T-helper 17 cell (primary cell): ENCODE measurements at regions not wholly inside any gene's neighbourhood (a gene's known extent, or its start where the extent isn't known, plus 50 kb on each side); places are given as distances from the start of the nearest gene placed in this dataset.
"Not testable (repeated sequence)": the region's sequence is repeated elsewhere in the genome, so short reads cannot be mapped to it uniquely, and the experiment has no call there.

Experiments used
- ATAC-seq: fragments of 150-1000 bp; cut with Tn5 transposase; 2 replicates; pipeline ENCODE4 v1.10.0; 2021; ENCODE audit warnings: mild to moderate bottlenecking, moderate library complexity
- DNase-seq, 3 donors: peaks; one replicate each; pipeline versions ENCODE4 v3.0.0 to v3.0.0-alpha.2; 2020 to 2021
- H3K9me3 ChIP-seq: one replicate; pipeline ENCODE4 v1.7.0; 2013; ENCODE audit warnings: low read length, mild to moderate bottlenecking; ENCODE audit not compliant: control insufficient read depth, poor library complexity, severe bottlenecking
- H3K27ac Mint-ChIP-seq: one replicate; pipeline ENCODE4 v1.8.0; 2022; ENCODE audit warnings: mild to moderate bottlenecking, moderate library complexity, mixed read lengths
- H3K27me3 Mint-ChIP-seq: one replicate; pipeline ENCODE4 v1.8.0; 2022; ENCODE audit warnings: mixed read lengths
- H3K36me3 Mint-ChIP-seq: one replicate; pipeline ENCODE4 v1.8.0; 2022; ENCODE audit warnings: low read depth, mixed read lengths
- H3K4me1 Mint-ChIP-seq: one replicate; pipeline ENCODE4 v1.8.0; 2022; ENCODE audit warnings: mild to moderate bottlenecking, mixed read lengths
- H3K4me3 Mint-ChIP-seq: one replicate; pipeline ENCODE4 v1.8.0; 2022; ENCODE audit warnings: mild to moderate bottlenecking, moderate library complexity, mixed read lengths

GRCh38 chr4:86487738-86488348 lies 106.3 kb upstream of the PTPN13 start:
- no peaks in the 10 kb centered on the region for H3K9me3 ChIP-seq
- ATAC-seq (no peak), DNase-seq (no peak)
- Mint-ChIP-seq H3K36me3 (peaks cover 3% of the 10 kb centered on the region), H3K4me1 (peaks cover 2% of the 10 kb centered on the region), H3K4me3 (no peak overlapping the region), H3K27ac (no peak overlapping the region), H3K27me3 (no peaks in the 10 kb centered on the region)

- ATAC-seq, result no peak
These were observed 100.7 kb upstream of the PTPN13 start for GRCh38 chr4:86493460-86493859.

GRCh38 chr4:86496094-86497080 lies 97.7 kb upstream of the PTPN13 start:
- Mint-ChIP-seq H3K36me3 (no peaks in the 10 kb centered on the region), H3K27me3 (peaks cover 7% of the 10 kb centered on the region), H3K4me3 (no peak overlapping the region), H3K4me1 (peaks cover 5% of the 10 kb centered on the region), H3K27ac (no peak overlapping the region)
- DNase-seq (peak in 1 of 3 donors; percentile 9), ATAC-seq (peak; percentile 57)
- H3K9me3 ChIP-seq, result no peaks in the 10 kb centered on the region

More at GRCh38 chr4:86493460-86493859, 100.7 kb upstream of the PTPN13 start:
- DNase-seq, result no peak
- Mint-ChIP-seq H3K27ac (peak overlapping the region; percentile 60), H3K4me3 (no peak overlapping the region), H3K4me1 (peaks cover 5% of the 10 kb centered on the region), H3K36me3 (peaks cover 3% of the 10 kb centered on the region), H3K27me3 (no peaks in the 10 kb centered on the region)
- no peaks in the 10 kb centered on the region for H3K9me3 ChIP-seq

GRCh38 chr4:86497131-86497530 lies 97.0 kb upstream of the PTPN13 start:
- H3K27ac Mint-ChIP-seq, result no peak overlapping the region
- no peaks in the 10 kb centered on the region for H3K36me3 Mint-ChIP-seq
- peaks cover 7% of the 10 kb centered on the region for H3K27me3 Mint-ChIP-seq
- H3K4me3 Mint-ChIP-seq, result no peak overlapping the region
- ATAC-seq (no peak), DNase-seq (no peak)
- peaks cover 5% of the 10 kb centered on the region for H3K4me1 Mint-ChIP-seq
- no peaks in the 10 kb centered on the region for H3K9me3 ChIP-seq

- peaks cover 12% of the 10 kb centered on the region for H3K27me3 Mint-ChIP-seq
These were observed 95.9 kb upstream of the PTPN13 start for GRCh38 chr4:86497980-86498862.

GRCh38 chr4:86498863-86499166 lies 95.3 kb upstream of the PTPN13 start:
- H3K27ac Mint-ChIP-seq, result no peak overlapping the region
- H3K27me3 Mint-ChIP-seq, result peaks cover 16% of the 10 kb centered on the region
- H3K4me1 Mint-ChIP-seq, result peaks cover 3% of the 10 kb centered on the region
- H3K36me3 Mint-ChIP-seq, result no peaks in the 10 kb centered on the region
- ATAC-seq, result no peak
- no peaks in the 10 kb centered on the region for H3K9me3 ChIP-seq
- H3K4me3 Mint-ChIP-seq, result no peak overlapping the region
- no peak for DNase-seq

More at GRCh38 chr4:86497980-86498862, 95.9 kb upstream of the PTPN13 start:
- Mint-ChIP-seq H3K4me1 (peaks cover 7% of the 10 kb centered on the region), H3K4me3 (no peak overlapping the region), H3K36me3 (no peaks in the 10 kb centered on the region), H3K27ac (no peak overlapping the region)
- DNase-seq, result no peak
- no peaks in the 10 kb centered on the region for H3K9me3 ChIP-seq
- ATAC-seq, result peak; percentile 81

DNA sequence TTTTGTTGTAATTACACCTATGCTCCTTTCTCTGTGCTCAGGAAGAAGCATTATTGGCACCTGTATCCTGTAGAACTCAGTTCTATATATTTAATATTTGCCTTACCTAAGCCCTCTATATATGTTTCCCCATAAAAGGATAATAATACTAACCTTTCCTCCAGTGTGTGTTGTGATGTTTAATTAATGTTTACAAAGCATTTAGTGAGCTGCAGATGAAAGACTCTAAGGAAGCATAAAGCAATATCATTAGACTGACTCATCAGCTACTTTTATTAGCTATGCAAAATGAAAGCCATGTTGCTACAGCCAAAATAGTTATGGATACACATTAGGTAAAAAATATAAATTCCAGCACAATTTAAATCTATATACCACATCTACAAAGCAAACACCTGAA lies 93.6 kb upstream of the PTPN13 start:
- H3K4me3 Mint-ChIP-seq, result no peak overlapping the region

DNA sequence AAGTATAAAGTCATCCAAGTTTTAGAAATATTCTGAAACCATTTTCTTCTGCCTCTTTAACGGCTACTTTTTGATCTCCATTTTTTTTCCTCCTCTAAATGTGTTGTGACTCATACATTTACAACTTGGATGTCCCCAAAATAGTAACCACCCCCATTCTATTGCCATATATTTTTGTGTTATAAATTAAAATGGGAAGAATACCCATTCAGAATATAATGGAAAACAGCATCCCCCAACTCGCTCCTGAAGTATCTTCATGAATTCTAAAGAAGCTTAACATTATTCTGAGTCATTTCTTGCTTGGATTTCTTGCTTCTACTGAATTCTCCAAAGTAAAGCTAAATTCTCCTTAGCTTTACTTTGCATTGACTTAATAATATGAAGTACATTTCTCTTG lies 92.0 kb upstream of the PTPN13 start:
- Mint-ChIP-seq H3K27me3 (peaks cover 20% of the 10 kb centered on the region), H3K36me3 (peaks cover 2% of the 10 kb centered on the region), H3K4me1 (peaks cover 6% of the 10 kb centered on the region), H3K27ac (no peak overlapping the region), H3K4me3 (no peak overlapping the region)
- ATAC-seq (no peak), DNase-seq (no peak)
- H3K9me3 ChIP-seq, result no peaks in the 10 kb centered on the region

More for the DNA sequence above, 93.6 kb upstream of the PTPN13 start:
- Mint-ChIP-seq H3K27ac (no peak overlapping the region), H3K36me3 (peaks cover 2% of the 10 kb centered on the region), H3K4me1 (peaks cover 3% of the 10 kb centered on the region), H3K27me3 (peaks cover 20% of the 10 kb centered on the region)
- DNase-seq, result no peak
- no peaks in the 10 kb centered on the region for H3K9me3 ChIP-seq
- no peak for ATAC-seq

DNA sequence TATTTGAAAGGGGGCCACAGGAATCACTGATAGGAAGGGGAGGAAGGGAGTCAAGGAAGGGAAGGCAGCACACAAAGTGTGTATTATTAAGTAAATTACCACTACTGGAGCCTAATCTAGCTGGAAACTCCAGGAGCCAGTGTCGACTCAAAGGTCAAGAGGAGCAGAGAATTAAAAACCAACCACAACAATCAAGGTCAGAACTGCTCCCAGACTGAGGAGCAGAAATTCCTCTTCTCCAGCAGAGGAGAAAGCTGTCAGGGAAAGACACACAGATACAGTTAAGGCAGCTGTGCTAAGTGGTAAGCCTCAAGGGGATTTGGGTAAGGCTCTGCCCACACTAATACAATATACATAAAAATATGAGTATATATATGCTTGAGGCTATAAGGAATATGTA lies 87.5 kb upstream of the PTPN13 start:
- ATAC-seq (no peak), DNase-seq (no peak)
- no peak overlapping the region for H3K4me3 Mint-ChIP-seq
- peaks cover 19% of the 10 kb centered on the region for H3K4me1 Mint-ChIP-seq
- peaks cover 4% of the 10 kb centered on the region for H3K36me3 Mint-ChIP-seq
- peaks cover 14% of the 10 kb centered on the region for H3K27me3 Mint-ChIP-seq
- H3K27ac Mint-ChIP-seq, result no peak overlapping the region
- no peaks in the 10 kb centered on the region for H3K9me3 ChIP-seq

DNA sequence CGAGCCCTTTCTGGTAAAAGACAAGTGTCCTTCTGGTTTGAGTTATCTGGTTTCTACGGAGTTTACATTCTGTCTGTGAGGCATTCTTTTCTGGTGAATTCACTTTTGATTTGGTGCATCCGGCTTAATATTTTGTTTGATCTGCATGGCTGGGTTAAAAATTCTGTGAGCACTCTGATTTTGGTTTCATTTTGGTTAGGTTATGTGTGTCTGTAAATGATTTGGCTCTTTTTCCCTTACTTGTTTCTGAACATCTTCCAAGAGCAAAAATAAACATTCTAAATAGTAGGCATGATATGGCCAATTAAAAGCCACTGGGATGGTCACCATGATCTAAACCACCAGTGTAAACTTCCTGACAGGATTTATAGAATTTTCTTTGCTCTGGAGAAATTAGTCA lies 85.7 kb upstream of the PTPN13 start:
- Mint-ChIP-seq H3K4me3 (peak overlapping the region; percentile 79), H3K27ac (peak overlapping the region; percentile 94), H3K4me1 (peaks cover 18% of the 10 kb centered on the region), H3K27me3 (peaks cover 6% of the 10 kb centered on the region), H3K36me3 (peaks cover 4% of the 10 kb centered on the region)
- DNase-seq (no peak), ATAC-seq (peak; percentile 36)
- no peaks in the 10 kb centered on the region for H3K9me3 ChIP-seq

DNA sequence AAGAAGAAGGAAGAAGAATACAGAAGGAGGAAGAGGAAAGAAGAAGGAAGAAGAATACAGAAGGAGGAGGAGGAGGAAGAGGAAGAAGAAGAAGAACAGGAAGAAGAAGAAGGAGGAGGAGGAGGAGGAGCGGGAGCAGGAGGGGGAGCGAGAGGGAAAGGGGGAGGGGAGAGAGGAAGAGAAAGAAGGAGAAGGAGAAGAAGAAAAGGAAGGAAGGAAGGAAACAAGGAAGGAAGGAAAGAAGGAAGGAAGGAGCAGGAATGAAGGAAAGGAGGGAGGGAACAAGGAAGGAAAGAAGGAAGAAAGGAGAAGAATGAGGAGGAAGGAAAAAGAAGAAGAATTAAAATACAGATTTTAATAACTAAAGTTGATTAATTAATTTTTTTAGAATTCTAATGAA lies 82.5 kb upstream of the PTPN13 start:
- peaks cover 2% of the 10 kb centered on the region for H3K36me3 Mint-ChIP-seq
- no peak for DNase-seq
- no peaks in the 10 kb centered on the region for H3K9me3 ChIP-seq
- H3K4me1 Mint-ChIP-seq, result peaks cover 15% of the 10 kb centered on the region
- H3K27ac Mint-ChIP-seq, result no peak overlapping the region
- no peak for ATAC-seq
- H3K4me3 Mint-ChIP-seq, result no peak overlapping the region
- H3K27me3 Mint-ChIP-seq, result no peaks in the 10 kb centered on the region

DNA sequence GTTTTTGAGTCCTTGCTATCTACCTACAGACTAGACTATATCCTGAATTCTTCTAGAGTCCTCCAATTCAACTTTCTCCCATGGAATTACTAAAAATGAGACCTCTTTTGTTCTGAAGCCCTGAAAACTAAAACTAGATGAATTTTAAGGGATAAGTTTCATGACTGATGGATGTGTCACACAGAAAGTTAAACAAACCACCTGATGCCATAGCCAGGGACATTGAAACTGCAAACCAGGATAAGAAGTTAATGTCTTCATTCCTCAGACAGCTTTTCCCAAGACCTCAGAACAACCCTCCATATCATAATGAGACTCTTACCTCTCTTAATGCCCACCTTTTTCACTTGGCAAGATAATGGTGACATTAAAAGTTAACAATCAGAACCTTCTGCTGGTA lies 81.5 kb upstream of the PTPN13 start:
- no peaks in the 10 kb centered on the region for H3K27me3 Mint-ChIP-seq
- H3K9me3 ChIP-seq, result no peaks in the 10 kb centered on the region
- ATAC-seq (no peak), DNase-seq (no peak)
- no peak overlapping the region for H3K27ac Mint-ChIP-seq
- H3K4me1 Mint-ChIP-seq, result peaks cover 15% of the 10 kb centered on the region
- peaks cover 2% of the 10 kb centered on the region for H3K36me3 Mint-ChIP-seq
- no peak overlapping the region for H3K4me3 Mint-ChIP-seq

- H3K27ac Mint-ChIP-seq, H3K4me1 Mint-ChIP-seq, H3K27me3 Mint-ChIP-seq, ATAC-seq, H3K4me3 Mint-ChIP-seq, DNase-seq, H3K9me3 ChIP-seq, H3K36me3 Mint-ChIP-seq: not testable (repeated sequence)
These were observed 78.2 kb upstream of the PTPN13 start for GRCh38 chr4:86515963-86516362.
